ENCODE measurements at regions not wholly inside any gene's neighbourhood (a gene's known extent, or its start where the extent isn't known, plus 50 kb on each side); places are given as distances from the start of the nearest gene placed in this dataset.

GRCh38 chr2:221197225-221197856, 374.8 kb downstream of the EPHA4 start:
- no peaks in the 10 kb centered on the region for H3K9me3 ChIP-seq
- no peak for DNase-seq
- H3K27me3 ChIP-seq: no peaks in the 10 kb centered on the region
- TF ChIP-seq EP300 (IDR thresholded peaks at IDR 0.05; ENCODE audit: low read depth) (no peak), POLR2A (IDR thresholded peaks at IDR 0.05) (no peak), CTCF (IDR thresholded peaks at IDR 0.05) (no peak), POLR2AphosphoS5 (IDR thresholded peaks at IDR 0.05) (no peak)
- H3K4me3 ChIP-seq: no peak overlapping the region
- in situ Hi-C loops (cut with MboI; ENCODE audit: low pct_ligation_motif_present in 1 of 4, low pct_unique_long_range_greater_than_20kb in 1 of 4, low sequenced_read_pairs in 3 of 4) (no loop called here), intact Hi-C loops (cut with DNase I; ENCODE audit: low total_unique reads) (no loop called here)
- 59 to 65% methylated on average over 4 of the region's 4 CpGs for WGBS, 2 donors (ENCODE audit: low coverage in 1 of 2)
- no peaks in the 10 kb centered on the region for H3K36me3 ChIP-seq
- no peaks in the 10 kb centered on the region for H3K4me1 ChIP-seq
- H3K27ac ChIP-seq: no peak overlapping the region

DNA sequence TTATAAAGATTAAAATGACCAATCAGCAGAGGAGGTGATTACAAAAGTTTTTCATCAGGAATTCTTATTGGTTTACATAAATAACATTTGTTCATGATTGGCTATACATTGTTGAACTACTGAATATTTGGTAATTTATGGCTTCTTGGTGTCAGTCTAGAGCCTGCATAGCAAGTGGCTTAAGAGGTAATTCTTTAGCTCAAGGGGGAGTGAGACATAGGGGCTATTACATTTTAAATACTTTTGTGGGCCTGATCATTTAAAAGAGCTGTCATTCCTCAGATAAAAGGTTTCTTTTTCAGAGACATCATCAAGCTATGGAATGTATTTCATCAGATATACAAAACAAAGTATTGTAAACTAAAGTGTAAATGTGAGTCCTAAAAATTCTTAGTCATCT, 373.8 kb downstream of the EPHA4 start:
- Histone ChIP-seq H3K4me1 (no peaks in the 10 kb centered on the region), H3K27me3 (no peaks in the 10 kb centered on the region), H3K36me3 (no peaks in the 10 kb centered on the region), H3K9me3 (no peaks in the 10 kb centered on the region), H3K4me3 (no peak overlapping the region), H3K27ac (no peak overlapping the region)
- intact Hi-C loops (cut with DNase I; ENCODE audit: low total_unique reads) (no loop called here), in situ Hi-C loops (cut with MboI; ENCODE audit: low pct_ligation_motif_present in 1 of 4, low pct_unique_long_range_greater_than_20kb in 1 of 4, low sequenced_read_pairs in 3 of 4) (no loop called here)
- no peak for TF ChIP-seq POLR2AphosphoS5 (IDR thresholded peaks at IDR 0.05)
- no peak for TF ChIP-seq EP300 (IDR thresholded peaks at IDR 0.05; ENCODE audit: low read depth)
- TF ChIP-seq CTCF (IDR thresholded peaks at IDR 0.05): no peak
- TF ChIP-seq POLR2A (IDR thresholded peaks at IDR 0.05): no peak
- DNase-seq: no peak

DNA sequence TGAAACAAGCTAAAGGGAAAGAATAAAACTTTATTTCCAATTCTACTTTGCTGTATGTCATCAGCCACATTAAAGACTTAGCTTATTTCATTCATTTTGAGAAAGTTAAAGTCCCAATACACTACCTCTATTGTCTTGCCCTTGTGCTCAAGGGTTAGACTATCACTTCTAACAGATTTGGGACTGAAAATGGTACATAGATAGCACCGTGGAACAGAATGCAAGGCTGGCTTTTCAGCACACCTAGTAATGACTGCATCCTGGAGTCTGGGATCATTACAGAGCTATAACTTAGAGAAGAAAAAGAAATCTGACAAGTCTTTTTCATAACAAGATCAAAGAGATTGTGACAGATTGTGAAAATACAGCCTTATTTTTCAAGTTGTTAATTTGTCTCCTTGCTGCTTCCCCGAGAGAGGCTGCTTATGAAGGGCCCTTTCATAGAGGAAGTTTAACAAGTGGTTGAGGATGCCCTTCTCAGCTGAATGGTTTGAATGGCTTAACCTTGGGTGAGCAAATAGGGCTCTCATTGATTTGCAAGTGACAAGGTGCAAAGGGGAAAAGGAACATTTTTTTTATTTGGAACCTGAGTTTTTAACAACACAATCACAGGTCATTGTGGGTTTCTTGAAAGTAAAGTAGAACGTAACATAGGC, 371.8 kb downstream of the EPHA4 start:
- WGBS, 2 donors (ENCODE audit: low coverage in 1 of 2): 70 to 77% methylated on average over 3 of the region's 3 CpGs
- TF ChIP-seq EP300 (IDR thresholded peaks at IDR 0.05; ENCODE audit: low read depth) (no peak), POLR2AphosphoS5 (IDR thresholded peaks at IDR 0.05) (no peak), POLR2A (IDR thresholded peaks at IDR 0.05) (no peak), CTCF (IDR thresholded peaks at IDR 0.05) (no peak)
- no peak for DNase-seq
- Histone ChIP-seq H3K4me1 (peaks cover 0 to 14% (median 3%) of the 10 kb centered on the region in 4 donors), H3K27ac (no peak overlapping the region), H3K36me3 (no peaks in the 10 kb centered on the region), H3K9me3 (no peaks in the 10 kb centered on the region), H3K4me3 (no peak overlapping the region), H3K27me3 (no peaks in the 10 kb centered on the region)
- intact Hi-C loops (cut with DNase I; ENCODE audit: low total_unique reads) (no loop called here), in situ Hi-C loops (cut with MboI; ENCODE audit: low pct_ligation_motif_present in 1 of 4, low pct_unique_long_range_greater_than_20kb in 1 of 4, low sequenced_read_pairs in 3 of 4) (no loop called here)

GRCh38 chr2:221202431-221202830, 369.7 kb downstream of the EPHA4 start:
- Histone ChIP-seq H3K27me3 (no peaks in the 10 kb centered on the region), H3K27ac (no peak overlapping the region), H3K9me3 (no peaks in the 10 kb centered on the region), H3K36me3 (no peaks in the 10 kb centered on the region), H3K4me1 (peaks cover 0 to 16% (median 3%) of the 10 kb centered on the region in 4 donors), H3K4me3 (no peak overlapping the region)
- in situ Hi-C loops (cut with MboI; ENCODE audit: low pct_ligation_motif_present in 1 of 4, low pct_unique_long_range_greater_than_20kb in 1 of 4, low sequenced_read_pairs in 3 of 4) (no loop called here), intact Hi-C loops (cut with DNase I; ENCODE audit: low total_unique reads) (no loop called here)
- TF ChIP-seq EP300 (IDR thresholded peaks at IDR 0.05; ENCODE audit: low read depth): no peak
- no peak for TF ChIP-seq POLR2AphosphoS5 (IDR thresholded peaks at IDR 0.05)
- TF ChIP-seq POLR2A (IDR thresholded peaks at IDR 0.05): no peak
- 85 to 90% methylated on average over 6 of the region's 6 CpGs for WGBS, 2 donors (ENCODE audit: low coverage in 1 of 2)
- DNase-seq: no peak

Data from transverse colon (tissue), 4 donors.